ENCODE measurements at regions not wholly inside any gene's neighbourhood (a gene's known extent, or its start where the extent isn't known, plus 50 kb on each side); places are given as distances from the start of the nearest gene placed in this dataset.

- TF ChIP-seq, protein P1, sequence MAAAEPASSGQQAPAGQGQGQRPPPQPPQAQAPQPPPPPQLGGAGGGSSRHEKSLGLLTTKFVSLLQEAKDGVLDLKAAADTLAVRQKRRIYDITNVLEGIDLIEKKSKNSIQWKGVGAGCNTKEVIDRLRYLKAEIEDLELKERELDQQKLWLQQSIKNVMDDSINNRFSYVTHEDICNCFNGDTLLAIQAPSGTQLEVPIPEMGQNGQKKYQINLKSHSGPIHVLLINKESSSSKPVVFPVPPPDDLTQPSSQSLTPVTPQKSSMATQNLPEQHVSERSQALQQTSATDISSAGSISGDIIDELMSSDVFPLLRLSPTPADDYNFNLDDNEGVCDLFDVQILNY (CRISPR knock-in tag; conservative IDR thresholded peaks at IDR 0.05), result no peak
- TF ChIP-seq ZSCAN31 (CRISPR knock-in tag; IDR thresholded peaks at IDR 0.05; ENCODE audit: low read depth) (no peak), ZNF607 (CRISPR knock-in tag; IDR thresholded peaks at IDR 0.05; ENCODE audit: borderline replicate concordance) (no peak), ZNF761 (CRISPR knock-in tag; conservative IDR thresholded peaks at IDR 0.05) (no peak), KDM3A (CRISPR knock-in tag; IDR thresholded peaks at IDR 0.05; ENCODE audit: low read depth) (no peak), PBX3 (CRISPR knock-in tag; IDR thresholded peaks at IDR 0.05; ENCODE audit: borderline replicate concordance) (no peak), ZNF510 (CRISPR knock-in tag; IDR thresholded peaks at IDR 0.05; ENCODE audit: low read depth) (no peak), ZNF570 (CRISPR knock-in tag; IDR thresholded peaks at IDR 0.05; ENCODE audit: borderline replicate concordance) (no peak), CENPX (CRISPR knock-in tag; IDR thresholded peaks at IDR 0.05) (no peak), NFKBIZ (CRISPR knock-in tag; IDR thresholded peaks at IDR 0.05) (no peak), ZNF788 (CRISPR knock-in tag; IDR thresholded peaks at IDR 0.05; ENCODE audit: borderline replicate concordance) (peak; percentile 68; the same call in 1 of the 2 replicates), ZNF362 (CRISPR knock-in tag; IDR thresholded peaks at IDR 0.05; ENCODE audit: borderline replicate concordance) (no peak), ZNF333 (CRISPR knock-in tag; IDR thresholded peaks at IDR 0.05; ENCODE audit: borderline replicate concordance) (no peak), ZNF292 (CRISPR knock-in tag; IDR thresholded peaks at IDR 0.05; ENCODE audit: borderline replicate concordance, low read depth) (peak; percentile 26; the same call in 1 of the 2 replicates)
- TF ChIP-seq, protein P2, sequence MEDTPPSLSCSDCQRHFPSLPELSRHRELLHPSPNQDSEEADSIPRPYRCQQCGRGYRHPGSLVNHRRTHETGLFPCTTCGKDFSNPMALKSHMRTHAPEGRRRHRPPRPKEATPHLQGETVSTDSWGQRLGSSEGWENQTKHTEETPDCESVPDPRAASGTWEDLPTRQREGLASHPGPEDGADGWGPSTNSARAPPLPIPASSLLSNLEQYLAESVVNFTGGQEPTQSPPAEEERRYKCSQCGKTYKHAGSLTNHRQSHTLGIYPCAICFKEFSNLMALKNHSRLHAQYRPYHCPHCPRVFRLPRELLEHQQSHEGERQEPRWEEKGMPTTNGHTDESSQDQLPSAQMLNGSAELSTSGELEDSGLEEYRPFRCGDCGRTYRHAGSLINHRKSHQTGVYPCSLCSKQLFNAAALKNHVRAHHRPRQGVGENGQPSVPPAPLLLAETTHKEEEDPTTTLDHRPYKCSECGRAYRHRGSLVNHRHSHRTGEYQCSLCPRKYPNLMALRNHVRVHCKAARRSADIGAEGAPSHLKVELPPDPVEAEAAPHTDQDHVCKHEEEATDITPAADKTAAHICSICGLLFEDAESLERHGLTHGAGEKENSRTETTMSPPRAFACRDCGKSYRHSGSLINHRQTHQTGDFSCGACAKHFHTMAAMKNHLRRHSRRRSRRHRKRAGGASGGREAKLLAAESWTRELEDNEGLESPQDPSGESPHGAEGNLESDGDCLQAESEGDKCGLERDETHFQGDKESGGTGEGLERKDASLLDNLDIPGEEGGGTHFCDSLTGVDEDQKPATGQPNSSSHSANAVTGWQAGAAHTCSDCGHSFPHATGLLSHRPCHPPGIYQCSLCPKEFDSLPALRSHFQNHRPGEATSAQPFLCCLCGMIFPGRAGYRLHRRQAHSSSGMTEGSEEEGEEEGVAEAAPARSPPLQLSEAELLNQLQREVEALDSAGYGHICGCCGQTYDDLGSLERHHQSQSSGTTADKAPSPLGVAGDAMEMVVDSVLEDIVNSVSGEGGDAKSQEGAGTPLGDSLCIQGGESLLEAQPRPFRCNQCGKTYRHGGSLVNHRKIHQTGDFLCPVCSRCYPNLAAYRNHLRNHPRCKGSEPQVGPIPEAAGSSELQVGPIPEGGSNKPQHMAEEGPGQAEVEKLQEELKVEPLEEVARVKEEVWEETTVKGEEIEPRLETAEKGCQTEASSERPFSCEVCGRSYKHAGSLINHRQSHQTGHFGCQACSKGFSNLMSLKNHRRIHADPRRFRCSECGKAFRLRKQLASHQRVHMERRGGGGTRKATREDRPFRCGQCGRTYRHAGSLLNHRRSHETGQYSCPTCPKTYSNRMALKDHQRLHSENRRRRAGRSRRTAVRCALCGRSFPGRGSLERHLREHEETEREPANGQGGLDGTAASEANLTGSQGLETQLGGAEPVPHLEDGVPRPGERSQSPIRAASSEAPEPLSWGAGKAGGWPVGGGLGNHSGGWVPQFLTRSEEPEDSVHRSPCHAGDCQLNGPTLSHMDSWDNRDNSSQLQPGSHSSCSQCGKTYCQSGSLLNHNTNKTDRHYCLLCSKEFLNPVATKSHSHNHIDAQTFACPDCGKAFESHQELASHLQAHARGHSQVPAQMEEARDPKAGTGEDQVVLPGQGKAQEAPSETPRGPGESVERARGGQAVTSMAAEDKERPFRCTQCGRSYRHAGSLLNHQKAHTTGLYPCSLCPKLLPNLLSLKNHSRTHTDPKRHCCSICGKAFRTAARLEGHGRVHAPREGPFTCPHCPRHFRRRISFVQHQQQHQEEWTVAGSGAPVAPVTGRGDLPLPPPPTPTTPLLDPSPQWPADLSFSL (CRISPR knock-in tag; IDR thresholded peaks at IDR 0.05), result no peak
- TF ChIP-seq, protein P3, sequence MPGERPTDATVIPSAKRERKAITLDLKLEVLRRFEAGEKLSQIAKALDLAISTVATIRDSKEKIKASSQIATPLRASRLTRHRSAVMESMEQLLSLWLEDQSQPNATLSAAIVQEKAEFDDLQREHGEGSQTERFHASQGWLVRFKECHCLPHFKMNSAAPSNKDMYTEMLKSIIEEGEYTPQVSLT (CRISPR knock-in tag; IDR thresholded peaks at IDR 0.05; ENCODE audit: borderline replicate concordance, low read depth), result no peak
These were observed 61.9 kb upstream of the CIBAR2 start (continued) for GRCh38 chr16:85173981-85174751.
